Natural killer cell (primary cell): ENCODE measurements at regions not wholly inside any gene's neighbourhood (a gene's known extent, or its start where the extent isn't known, plus 50 kb on each side); places are given as distances from the start of the nearest gene placed in this dataset.

Experiments used
- ATAC-seq, 3 donors: fragments of 150-1000 bp in 2 of 3; fragments of 200-7000 bp in 1 of 3; cut with Tn5 transposase; 1 replicate in 1 of 3; 2 replicates in 2 of 3; pipeline ENCODE4 v1.10.0; 2021; ENCODE audit warnings: mild to moderate bottlenecking in 2 of 3, moderate library complexity in 2 of 3
- DNase-seq, 2 donors: peaks; one replicate each; pipeline versions ENCODE4 v3.0.0 to v3.0.0-alpha.2; 2013 to 2021; ENCODE audit warnings: mixed read lengths in 1 of 2
- H3K27ac ChIP-seq: one replicate; pipeline ENCODE4 v1.5.1; 2013; ENCODE audit warnings: mild to moderate bottlenecking, low read length
- H3K27me3 ChIP-seq: one replicate; pipeline ENCODE4 v1.6.1; 2013; ENCODE audit warnings: low read length; ENCODE audit not compliant: control insufficient read depth, insufficient read depth
- H3K36me3 ChIP-seq: one replicate; pipeline ENCODE4 v1.6.1; 2013; ENCODE audit warnings: low read length; ENCODE audit not compliant: control insufficient read depth, insufficient read depth
- H3K4me1 ChIP-seq: one replicate; pipeline ENCODE4 v1.6.1; 2013; ENCODE audit warnings: low read length; ENCODE audit not compliant: control insufficient read depth, insufficient read depth
- H3K4me3 ChIP-seq: one replicate; pipeline ENCODE4 v1.5.1; 2013; ENCODE audit warnings: low read length
- H3K9me3 ChIP-seq: one replicate; pipeline ENCODE4 v1.6.1; 2013; ENCODE audit warnings: low read length; ENCODE audit not compliant: control insufficient read depth, insufficient read depth
- H3K27ac Mint-ChIP-seq, 2 donors: one replicate each; pipeline ENCODE4 v1.8.0; 2022; ENCODE audit warnings: mild to moderate bottlenecking in 2 of 2, mixed read lengths in 2 of 2, moderate library complexity in 1 of 2
- H3K27me3 Mint-ChIP-seq, 2 donors: one replicate each; pipeline ENCODE4 v1.8.0; 2022; ENCODE audit warnings: low read depth in 2 of 2, mixed read lengths in 2 of 2
- H3K36me3 Mint-ChIP-seq: one replicate; pipeline ENCODE4 v1.8.0; 2022; ENCODE audit warnings: mixed read lengths
- H3K4me1 Mint-ChIP-seq, 2 donors: one replicate each; pipeline ENCODE4 v1.8.0; 2022; ENCODE audit warnings: mixed read lengths in 2 of 2
- H3K4me3 Mint-ChIP-seq: one replicate; pipeline ENCODE4 v1.8.0; 2022; ENCODE audit warnings: mild to moderate bottlenecking, moderate library complexity, mixed read lengths
- H3K9me3 Mint-ChIP-seq, 2 donors: one replicate each; pipeline ENCODE4 v1.8.0; 2022; ENCODE audit warnings: mixed read lengths in 2 of 2
- CTCF ChIP-seq: fragments of 200-600 bp; IDR thresholded peaks from one replicate; pipeline ENCODE4 v1.8.0; 2022; ENCODE audit warnings: antibody characterized with exemption
- WGBS: methylation state at CpG from one replicate; pipeline ENCODE4 v1.1.7; 2013; ENCODE audit warnings: missing lambda C conversion rate; ENCODE audit not compliant: insufficient coverage; 5-methylcytosine and 5-hydroxymethylcytosine counted together
- intact Hi-C: fragments of 100-400 bp; cut with micrococcal nuclease; formaldehyde crosslinking; loops from one replicate; pipeline ENCODE4 v1.14.2; 2022

DNA sequence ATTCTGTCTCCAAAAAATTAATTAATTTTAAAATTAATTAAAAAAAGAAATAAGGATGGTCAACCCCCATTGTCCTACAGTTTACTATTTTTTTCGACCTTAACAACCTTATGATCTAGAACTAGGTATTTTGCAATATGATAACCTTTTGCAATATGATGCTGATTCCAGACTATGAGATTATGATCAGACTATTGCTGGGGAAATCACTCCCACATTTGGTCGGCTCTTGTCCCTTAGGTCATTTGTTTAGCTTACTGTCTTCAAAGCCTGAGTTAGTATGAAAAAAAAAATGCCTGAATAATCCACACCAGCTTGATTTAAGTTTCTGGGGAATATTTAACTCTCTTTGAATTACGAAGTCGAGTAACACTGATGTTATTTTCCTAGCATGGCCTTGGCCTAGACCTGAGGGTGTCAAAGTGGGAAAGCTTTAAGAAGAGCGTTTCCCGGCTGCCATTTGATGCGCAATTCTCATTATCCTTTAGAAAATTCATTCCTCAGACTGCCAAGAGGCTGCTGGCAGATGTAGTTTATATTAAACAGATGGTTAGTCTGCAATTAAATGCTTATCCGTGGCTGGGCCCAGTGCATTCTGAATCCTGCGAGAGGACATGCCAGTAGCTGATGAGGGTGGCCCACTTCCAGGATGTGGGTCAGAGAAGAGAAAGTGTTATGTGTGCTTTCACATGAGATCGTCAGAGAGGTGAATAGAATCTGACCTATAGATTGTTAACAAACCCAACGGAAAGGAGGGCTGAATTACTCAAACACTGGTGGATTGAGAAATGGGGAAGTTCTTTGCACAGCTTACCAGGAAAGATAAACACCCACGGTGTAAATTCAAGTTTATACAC is 496.0 kb upstream of the THBS1 start:
- Mint-ChIP-seq H3K4me3 (peak overlapping the region; percentile 28), H3K9me3 (no peaks in the 10 kb centered on the region), H3K27ac (peak overlapping the region in 1 of 2 donors; percentile 25), H3K4me1 (peaks cover 10 to 31% of the 10 kb centered on the region in 2 donors), H3K27me3 (peaks cover 18 to 19% of the 10 kb centered on the region in 2 donors), H3K36me3 (no peaks in the 10 kb centered on the region)
- no peak for TF ChIP-seq CTCF
- 56% methylated on average over 9 of the region's 12 CpGs for WGBS
- H3K27me3 ChIP-seq: no peaks in the 10 kb centered on the region
- H3K27ac ChIP-seq: no peak overlapping the region
- DNase-seq (no peak), ATAC-seq (peak; percentile 40 to 86 (median 77))
- peaks cover 3% of the 10 kb centered on the region for H3K4me1 ChIP-seq
- H3K4me3 ChIP-seq: no peak overlapping the region
- H3K36me3 ChIP-seq: no peaks in the 10 kb centered on the region
- intact Hi-C loops: no loop called here
- no peaks in the 10 kb centered on the region for H3K9me3 ChIP-seq

DNA sequence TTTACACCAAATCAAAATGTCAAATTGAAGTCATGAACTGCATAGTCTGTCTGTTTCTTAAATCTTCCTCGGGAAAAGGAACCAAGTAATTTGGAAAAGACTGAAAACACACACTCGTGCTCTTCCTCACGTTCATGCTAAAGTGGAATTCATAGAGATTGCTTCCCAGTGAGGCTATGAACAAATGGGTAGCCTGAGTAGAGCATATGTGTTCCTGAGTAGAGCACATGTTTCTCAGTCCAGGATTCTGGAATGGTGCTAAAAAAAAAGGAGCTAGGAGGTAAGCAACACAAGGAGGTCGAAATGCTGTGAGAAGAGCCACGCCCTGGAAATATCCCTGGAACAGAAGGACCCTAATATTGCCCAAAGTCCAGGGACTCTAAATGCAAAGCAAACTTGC is 494.2 kb upstream of the THBS1 start:
- H3K36me3 ChIP-seq: no peaks in the 10 kb centered on the region
- intact Hi-C loops: no loop called here
- DNase-seq (no peak), ATAC-seq (no peak)
- H3K4me1 ChIP-seq: peaks cover 3% of the 10 kb centered on the region
- no peaks in the 10 kb centered on the region for H3K27me3 ChIP-seq
- peaks cover 22 to 25% of the 10 kb centered on the region in 2 donors for H3K27me3 Mint-ChIP-seq
- H3K4me1 Mint-ChIP-seq: peaks cover 10 to 31% of the 10 kb centered on the region in 2 donors
- no peaks in the 10 kb centered on the region for H3K9me3 Mint-ChIP-seq
- 82% methylated on average over 5 of the region's 5 CpGs for WGBS
- no peaks in the 10 kb centered on the region for H3K36me3 Mint-ChIP-seq
- H3K27ac ChIP-seq: no peak overlapping the region
- H3K4me3 Mint-ChIP-seq: no peak overlapping the region
- no peak for TF ChIP-seq CTCF
- no peak overlapping the region for H3K4me3 ChIP-seq
- no peak overlapping the region for H3K27ac Mint-ChIP-seq
- no peaks in the 10 kb centered on the region for H3K9me3 ChIP-seq

- no CpG with 5 or more reads among the region's 1 CpG for WGBS
- H3K4me1 ChIP-seq: peaks cover 3% of the 10 kb centered on the region
- no peaks in the 10 kb centered on the region for H3K9me3 ChIP-seq
- H3K27ac ChIP-seq: no peak overlapping the region
- H3K27me3 Mint-ChIP-seq: peaks cover 22% of the 10 kb centered on the region in 2 donors
- no peak for ATAC-seq
- no peaks in the 10 kb centered on the region for H3K27me3 ChIP-seq
- H3K36me3 ChIP-seq: no peaks in the 10 kb centered on the region
- H3K4me1 Mint-ChIP-seq: peaks cover 10 to 24% of the 10 kb centered on the region in 2 donors
- TF ChIP-seq CTCF: no peak
- no peaks in the 10 kb centered on the region for H3K9me3 Mint-ChIP-seq
- intact Hi-C loops: no loop called here
- no peak overlapping the region for H3K27ac Mint-ChIP-seq
- no peak overlapping the region for H3K4me3 ChIP-seq
- no peaks in the 10 kb centered on the region for H3K36me3 Mint-ChIP-seq
- no peak for DNase-seq
- H3K4me3 Mint-ChIP-seq: no peak overlapping the region
These were observed 492.7 kb upstream of the THBS1 start for GRCh38 chr15:39088156-39088555.

DNA sequence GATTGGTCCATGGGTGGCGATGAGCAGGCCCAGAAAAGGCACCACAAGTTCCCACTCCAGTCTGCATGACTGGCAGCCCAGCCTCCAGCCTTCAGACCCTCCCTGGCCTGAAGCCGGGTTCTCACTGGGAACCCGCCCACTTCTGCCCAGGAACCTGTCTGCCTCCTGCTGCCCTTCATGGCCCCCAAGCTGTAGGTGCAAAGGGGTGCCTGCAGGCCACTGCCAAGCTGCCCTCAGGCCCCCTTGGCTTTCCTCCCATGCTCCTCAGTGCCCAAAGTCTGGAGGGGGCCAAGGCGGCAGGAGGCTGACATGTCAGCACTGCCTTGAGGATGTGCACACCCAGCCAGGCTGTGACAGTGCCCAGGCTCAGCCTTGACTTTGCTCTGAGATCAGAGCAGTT is 488.5 kb upstream of the THBS1 start:
- Histone ChIP-seq H3K4me1 (no peaks in the 10 kb centered on the region), H3K4me3 (no peak overlapping the region), H3K27ac (no peak overlapping the region), H3K9me3 (no peaks in the 10 kb centered on the region), H3K36me3 (no peaks in the 10 kb centered on the region), H3K27me3 (no peaks in the 10 kb centered on the region)
- no peaks in the 10 kb centered on the region for H3K36me3 Mint-ChIP-seq
- no peak overlapping the region for H3K4me3 Mint-ChIP-seq
- DNase-seq: no peak
- H3K27ac Mint-ChIP-seq: no peak overlapping the region
- no peaks in the 10 kb centered on the region for H3K4me1 Mint-ChIP-seq
- no peak for TF ChIP-seq CTCF
- peaks cover 20 to 24% of the 10 kb centered on the region in 2 donors for H3K27me3 Mint-ChIP-seq
- intact Hi-C loops: no loop called here
- 83% methylated on average over 4 of the region's 4 CpGs for WGBS
- ATAC-seq: no peak
- no peaks in the 10 kb centered on the region for H3K9me3 Mint-ChIP-seq
